ENCODE measurements at regions not wholly inside any gene's neighbourhood (a gene's known extent, or its start where the extent isn't known, plus 50 kb on each side); places are given as distances from the start of the nearest gene placed in this dataset.

- H4K5ac ChIP-seq (ENCODE audit: low read depth, low read length): no peak overlapping the region
- H3K9me1 ChIP-seq (ENCODE audit: insufficient read depth, low read length): no peaks in the 10 kb centered on the region
- no peak overlapping the region for H3K27ac ChIP-seq (ENCODE audit: insufficient read depth, low read length)
- in situ Hi-C loops (cut with MboI; ENCODE audit: low sequenced_read_pairs): no loop called here
- POLR2A ChIA-PET (ENCODE audit: unreplicated experiment): no interaction called here
- no peaks in the 10 kb centered on the region for H3K9me3 ChIP-seq (ENCODE audit: control insufficient read depth, insufficient read depth, low read length)
- H3K4ac ChIP-seq (ENCODE audit: low read depth, low read length): no peak overlapping the region
- dilution Hi-C loops (cut with HindIII; ENCODE audit: low sequenced_read_pairs, unreplicated experiment): no loop called here
- no peak overlapping the region for H3K56ac ChIP-seq (ENCODE audit: extremely low read depth, insufficient read depth, low read length)
- no peak overlapping the region for H3K4me2 ChIP-seq (ENCODE audit: low read depth, low read length)
- ATAC-seq (ENCODE audit: low read depth): no peak
- CTCF ChIA-PET: no interaction called here
- no peaks in the 10 kb centered on the region for H3K27me3 ChIP-seq (ENCODE audit: control insufficient read depth, insufficient read depth, low read length)
- H2BK5ac ChIP-seq (ENCODE audit: low read depth, low read length, poor library complexity, severe bottlenecking): no peak overlapping the region
- DNase-seq: no peak
- no peak overlapping the region for H2AK5ac ChIP-seq (ENCODE audit: low read depth, low read length)
- TF ChIP-seq CHD1 (IDR thresholded peaks at IDR 0.05; ENCODE audit: low read depth, low read length) (no peak), FOS (IDR thresholded peaks at IDR 0.05; ENCODE audit: low read depth, low read length) (no peak), RAD21 (IDR thresholded peaks at IDR 0.05; ENCODE audit: low read length) (no peak), MAFK (IDR thresholded peaks at IDR 0.05; ENCODE audit: low read depth, low read length) (no peak), NFE2L2 (IDR thresholded peaks at IDR 0.05; ENCODE audit: low read depth, low read length) (no peak), BHLHE40 (IDR thresholded peaks at IDR 0.05; ENCODE audit: low read depth, low read length) (no peak), SMC3 (IDR thresholded peaks at IDR 0.05; ENCODE audit: low read depth, low read length) (no peak), CTCF (conservative IDR thresholded peaks at IDR 0.05; ENCODE audit: low read depth, low read length) (no peak), ELK1 (IDR thresholded peaks at IDR 0.05; ENCODE audit: borderline replicate concordance, low read depth, low read length) (no peak), POLR2A (IDR thresholded peaks at IDR 0.05; ENCODE audit: low read depth, low read length) (no peak), CEBPB (IDR thresholded peaks at IDR 0.05; ENCODE audit: low read depth, low read length) (no peak), MXI1 (IDR thresholded peaks at IDR 0.05; ENCODE audit: borderline replicate concordance, low read depth, low read length) (no peak), RFX5 (IDR thresholded peaks at IDR 0.05; ENCODE audit: low read depth, low read length) (no peak), RCOR1 (IDR thresholded peaks at IDR 0.05; ENCODE audit: insufficient replicate concordance, low read length) (no peak), MAZ (IDR thresholded peaks at IDR 0.05; ENCODE audit: borderline replicate concordance, low read depth, low read length) (no peak)
- H3K36me3 ChIP-seq (ENCODE audit: control insufficient read depth, insufficient read depth, low read length): no peaks in the 10 kb centered on the region
- H3K9ac ChIP-seq (ENCODE audit: low read depth, low read length): no peak overlapping the region
- H3K79me1 ChIP-seq (ENCODE audit: low read depth in 1 of 2, low read length in 2 of 2): no peaks in the 10 kb centered on the region
- H2AFZ ChIP-seq (replicated peaks; ENCODE audit: low read length, poor library complexity): no peak overlapping the region
- no peak overlapping the region for H2AK9ac ChIP-seq (replicated peaks; ENCODE audit: low read depth, low read length, poor library complexity)
- intact Hi-C loops (cut with micrococcal nuclease): no loop called here
- no peaks in the 10 kb centered on the region for H4K20me1 ChIP-seq (ENCODE audit: insufficient read depth, low read length)
- no peak overlapping the region for H2BK120ac ChIP-seq (ENCODE audit: low read depth, low read length)
- no peak overlapping the region for H2BK15ac ChIP-seq (ENCODE audit: low read depth, low read length)
- H3K4me1 ChIP-seq (ENCODE audit: control insufficient read depth, insufficient read depth, low read length): no peaks in the 10 kb centered on the region
- H3K18ac ChIP-seq (ENCODE audit: low read depth, low read length): no peak overlapping the region
- no peak overlapping the region for H3K23ac ChIP-seq (ENCODE audit: low read depth, low read length)
- no peak overlapping the region for H2BK20ac ChIP-seq (ENCODE audit: low read depth, low read length)
- H3K4me3 ChIP-seq (ENCODE audit: insufficient read depth, low read depth, low read length): no peak overlapping the region
- 60% methylated on average over 2 of the region's 3 CpGs; no CpG with 5 or more reads in 1 of the 2 experiments for WGBS, 2 experiments (ENCODE audit: extremely low coverage in 2 of 2, insufficient read length in 1 of 2)
- H3K14ac ChIP-seq (replicated peaks; ENCODE audit: low read depth, low read length): no peak overlapping the region
- H4K8ac ChIP-seq (ENCODE audit: low read depth in 2 of 2, low read length in 2 of 2): no peak overlapping the region
- BruUV-seq (replicated peaks): no TSS peak
- no peak overlapping the region for H4K91ac ChIP-seq (ENCODE audit: insufficient read depth, low read depth, low read length)
These were observed 72.5 kb upstream of the PARP11 start for GRCh38 chr12:3945671-3946070.

Data from IMR-90 (cell line).